Endothelial cell of umbilical vein (primary cell): ENCODE measurements at regions not wholly inside any gene's neighbourhood (a gene's known extent, or its start where the extent isn't known, plus 50 kb on each side); places are given as distances from the start of the nearest gene placed in this dataset.
A peak's percentile ranks its signal among the peaks of the same experiment; 100 is the strongest.

Experiments used
- BruUV-seq: library from RNA; stranded (reverse); fragments of 400-500 nt; replicated peaks from 2 replicates; lab custom pipeline; 2021; lab: Mats Ljungman, UMichigan
- CTCF ChIA-PET: fragments of 300-600, 350-600 bp; sonication (Branson Sonifier 250); formaldehyde crosslinking; loops from one replicate; lab custom pipeline; 2021; ENCODE audit warnings: antibody characterized with exemption, inconsistent platforms; lab: Charles Lee
- POLR2A ChIA-PET: fragments of 300-600, 350-600 bp; sonication (Branson Sonifier 250); formaldehyde crosslinking; loops from one replicate; lab custom pipeline; 2021; ENCODE audit warnings: antibody characterized with exemption, inconsistent platforms; lab: Charles Lee
- DNase-seq: peaks from one replicate; pipeline ENCODE4 v3.0.0-alpha.2; 2011; ENCODE audit warnings: low read depth, low spot score
- FAIRE-seq: peaks from 2 replicates; lab custom pipeline; 2011; peaks lifted over from hg19 to GRCh38; lab: Jason Lieb, UNC
- H2AFZ ChIP-seq: 2 replicates; pipeline ENCODE4 v1.6.0; 2012; ENCODE audit warnings: low read depth, low read length, control low read depth, inconsistent platforms
- H3K27ac ChIP-seq: 2 replicates; pipeline ENCODE4 v1.5.1; 2011; ENCODE audit warnings: low read depth, mild to moderate bottlenecking, control low read depth, low read length, moderate library complexity; ENCODE audit not compliant: insufficient read depth
- H3K27me3 ChIP-seq, 2 experiments: 2 replicates each; pipeline versions ENCODE4 v1.6.0 to v1.6.1; 2011; ENCODE audit warnings: low read length in 2 of 2, mixed read lengths in 1 of 2; ENCODE audit not compliant: control insufficient read depth in 2 of 2, insufficient read depth in 2 of 2
- H3K36me3 ChIP-seq, 2 experiments: 2 replicates in 1 of 2; 3 replicates in 1 of 2; pipeline ENCODE4 v1.5.1; 2011; ENCODE audit warnings: low read length in 2 of 2, mild to moderate bottlenecking in 1 of 2, moderate library complexity in 1 of 2; ENCODE audit not compliant: control insufficient read depth in 2 of 2, insufficient read depth in 2 of 2; ENCODE audit errors: extremely low read depth in 1 of 2
- H3K4me1 ChIP-seq: 3 replicates; pipeline ENCODE4 v1.5.1; 2011; ENCODE audit warnings: mild to moderate bottlenecking, low read length; ENCODE audit not compliant: control insufficient read depth, insufficient read depth; ENCODE audit errors: extremely low read depth
- H3K4me2 ChIP-seq: 2 replicates; pipeline ENCODE4 v1.6.1; 2011; ENCODE audit warnings: low read length, control low read depth, mixed read lengths; ENCODE audit not compliant: insufficient read depth
- H3K4me3 ChIP-seq, 3 experiments: fragments of 200-600 bp in 1 of 3; sonication (generic), shearing (Covaris generic) in 1 of 3; replicated peaks in 1 of 3; 2 replicates each; pipeline ENCODE4 v1.5.1; 2011 to 2016; ENCODE audit warnings: control low read depth in 3 of 3, low read length in 3 of 3, mild to moderate bottlenecking in 2 of 3, inconsistent platforms in 1 of 3, low read depth in 1 of 3, moderate library complexity in 1 of 3; ENCODE audit not compliant: insufficient read depth in 1 of 3
- H3K79me2 ChIP-seq: 2 replicates; pipeline ENCODE4 v1.6.0; 2012; ENCODE audit warnings: low read length, inconsistent platforms; ENCODE audit not compliant: control insufficient read depth, insufficient read depth
- H3K9ac ChIP-seq: replicated peaks from 2 replicates; pipeline ENCODE3; 2011; ENCODE audit warnings: low read length, control low read depth; ENCODE audit not compliant: insufficient read depth; ENCODE audit errors: extremely low read depth
- H3K9me1 ChIP-seq: replicated peaks from 3 replicates; pipeline ENCODE4 v1.6.0; 2011; ENCODE audit warnings: mild to moderate bottlenecking, low read length; ENCODE audit not compliant: control insufficient read depth, insufficient read depth; ENCODE audit errors: extremely low read depth
- H3K9me3 ChIP-seq: replicated peaks from 2 replicates; pipeline ENCODE4 v1.5.1; 2012; ENCODE audit warnings: low read length, inconsistent platforms; ENCODE audit not compliant: control insufficient read depth, insufficient read depth
- H4K20me1 ChIP-seq: replicated peaks from 2 replicates; pipeline ENCODE3; 2011; ENCODE audit warnings: mild to moderate bottlenecking, low read length; ENCODE audit not compliant: control insufficient read depth, insufficient read depth; ENCODE audit errors: extremely low read depth
- CTCF ChIP-seq, 2 donors: IDR thresholded peaks; 1 replicate in 1 of 2; 2 replicates in 1 of 2; pipeline ENCODE4 v1.5.1; 2011; ENCODE audit warnings: low read length in 2 of 2, mild to moderate bottlenecking in 2 of 2, moderate library complexity in 2 of 2, control low read depth in 1 of 2, inconsistent platforms in 1 of 2, low read depth in 1 of 2; ENCODE audit not compliant: insufficient read depth in 1 of 2; ENCODE audit errors: extremely low read depth in 1 of 2
- EZH2 ChIP-seq: IDR thresholded peaks from 2 replicates; pipeline ENCODE4 v1.6.1; 2012; ENCODE audit warnings: borderline replicate concordance, low read depth, mild to moderate bottlenecking, moderate library complexity, low read length, inconsistent platforms; ENCODE audit not compliant: severe bottlenecking
- FOS ChIP-seq: IDR thresholded peaks from 2 replicates; pipeline ENCODE4 v1.6.1; 2011; ENCODE audit warnings: mild to moderate bottlenecking, low read length, moderate library complexity, borderline replicate concordance; ENCODE audit not compliant: insufficient read depth
- GATA2 ChIP-seq: IDR thresholded peaks from 2 replicates; pipeline ENCODE4 v1.7.0; 2011; ENCODE audit warnings: low read depth, mild to moderate bottlenecking, moderate library complexity, mixed read lengths, low read length; ENCODE audit not compliant: insufficient read length, insufficient read depth
- JUN ChIP-seq: IDR thresholded peaks from 2 replicates; pipeline ENCODE4 v1.6.1; 2011; ENCODE audit warnings: borderline replicate concordance, low read depth; ENCODE audit not compliant: insufficient read length, insufficient read depth
- MAX ChIP-seq: IDR thresholded peaks from 2 replicates; pipeline ENCODE4 v1.6.1; 2011; ENCODE audit not compliant: insufficient read depth, insufficient read length
- MYC ChIP-seq: IDR thresholded peaks from one replicate; pipeline ENCODE4 v1.6.1; 2011; ENCODE audit warnings: mild to moderate bottlenecking, low read depth, low read length
- POLR2A ChIP-seq: IDR thresholded peaks from 2 replicates; pipeline ENCODE4 v1.6.1; 2012; ENCODE audit warnings: low read depth, mild to moderate bottlenecking, control low read depth, low read length
- POLR2AphosphoS5 ChIP-seq: IDR thresholded peaks from 2 replicates; pipeline ENCODE4 v1.6.1; 2012; ENCODE audit warnings: low read depth, mild to moderate bottlenecking, control low read depth, low read length, moderate library complexity; ENCODE audit not compliant: insufficient read depth
- dilution Hi-C: fragments of 300-500 bp; cut with MboI; formaldehyde crosslinking; loops from one replicate; pipeline ENCODE4 v1.15.0; 2019; ENCODE audit warnings: low sequenced_read_pairs; ENCODE audit not compliant: extremely low pct_ligation_motif_present
- intact Hi-C: fragments of 100-400 bp; cut with micrococcal nuclease; formaldehyde crosslinking; loops from one replicate; pipeline ENCODE4 v1.10.0; 2022

- peak overlapping the region; percentile 38 for H3K4me2 ChIP-seq
- no peaks in the 10 kb centered on the region for H3K9me3 ChIP-seq
- CTCF ChIA-PET, result interaction anchor here (0.6 to 1.1 kb wide), 2 partner anchors 23 to 161 kb away, joined by 3 read pairs; no protein-coding TSS in a partner anchor
- TF ChIP-seq CTCF (IDR thresholded peaks at IDR 0.05; ENCODE audit: extremely low read depth in 1 of 2, insufficient read depth in 1 of 2, low read depth in 1 of 2, low read length in 2 of 2) (no peak), EZH2 (no peak), POLR2A (no peak), MYC (no peak), MAX (no peak), POLR2AphosphoS5 (no peak), FOS (no peak), GATA2 (no peak), JUN (no peak)
- intact Hi-C loops, result no loop called here
- H3K9ac ChIP-seq, result no peak overlapping the region
- POLR2A ChIA-PET, result interaction anchor here (0.6 kb wide), 1 partner anchor 32 kb away, joined by 3 read pairs; no protein-coding TSS in a partner anchor
- H3K36me3 ChIP-seq, result no peaks in the 10 kb centered on the region
- H4K20me1 ChIP-seq, result no peaks in the 10 kb centered on the region
- no peaks in the 10 kb centered on the region for H3K9me1 ChIP-seq
- FAIRE-seq (no peak), DNase-seq (no peak)
- H3K4me3 ChIP-seq, result no peak overlapping the region
- H3K27me3 ChIP-seq, result no peaks in the 10 kb centered on the region
- BruUV-seq, result no TSS peak
- no peaks in the 10 kb centered on the region for H3K79me2 ChIP-seq
- H2AFZ ChIP-seq, result no peak overlapping the region
- no peak overlapping the region for H3K27ac ChIP-seq
- H3K4me1 ChIP-seq, result peaks cover 23% of the 10 kb centered on the region
- dilution Hi-C loops, result loop anchor here (25.0 kb wide), 1 partner anchor 161 kb away; the partner anchor contains the start of gene GASK1B
These were observed 171.1 kb downstream of the GASK1B start for GRCh38 chr4:158001756-158002155.
